ENCODE measurements at regions not wholly inside any gene's neighbourhood (a gene's known extent, or its start where the extent isn't known, plus 50 kb on each side); places are given as distances from the start of the nearest gene placed in this dataset.

DNA sequence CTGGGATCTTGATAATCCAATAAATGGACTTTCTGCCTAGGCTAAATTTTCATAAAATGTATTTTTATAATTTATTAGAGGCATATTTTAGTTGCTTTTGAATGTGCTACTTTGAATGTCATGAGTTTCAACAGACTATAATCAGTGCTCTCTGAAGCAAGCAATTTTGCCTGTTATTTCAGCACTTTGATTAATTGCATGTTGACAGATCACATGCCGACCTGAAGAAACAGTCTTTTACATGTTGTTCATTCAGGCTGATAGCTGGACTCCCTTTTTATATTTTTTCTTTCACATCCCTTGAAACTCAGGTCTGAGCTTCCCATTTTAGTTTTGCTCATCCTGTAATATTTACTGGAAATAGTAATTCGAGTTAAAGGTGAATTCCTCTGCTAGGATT, 341.0 kb downstream of the NAP1L3 start (continued):
- TF ChIP-seq ZNF462 (CRISPR knock-in tag; IDR thresholded peaks at IDR 0.05) (no peak), JUNB (IDR thresholded peaks at IDR 0.05; ENCODE audit: unreplicated experiment) (no peak), REST (IDR thresholded peaks at IDR 0.05; ENCODE audit: unreplicated experiment) (no peak)

- Histone ChIP-seq H3K4me2 (no peak overlapping the region), H2AFZ (no peak overlapping the region), H3K36me3 (ENCODE audit: insufficient read depth) (no peaks in the 10 kb centered on the region), H3K27me3 (ENCODE audit: insufficient read depth) (no peaks in the 10 kb centered on the region), H3K4me1 (ENCODE audit: insufficient read depth) (no peaks in the 10 kb centered on the region), H3K4me3 (no peak overlapping the region), H4K20me1 (replicated peaks; ENCODE audit: insufficient read depth) (no peaks in the 10 kb centered on the region), H3F3A (replicated peaks; ENCODE audit: low read depth) (no peaks in the 10 kb centered on the region), H3K9me2 (ENCODE audit: insufficient read depth) (no peaks in the 10 kb centered on the region), H3K27ac (ENCODE audit: low read depth) (no peak overlapping the region), H3K79me2 (replicated peaks; ENCODE audit: insufficient read depth) (no peaks in the 10 kb centered on the region)
- Mint-ChIP-seq H3K9me3 (no peaks in the 10 kb centered on the region; the same call in 2 of the 3 replicates), H3K4me1 (no peaks in the 10 kb centered on the region), H3K36me3 (ENCODE audit: low read depth) (no peaks in the 10 kb centered on the region), H3K4me3 (no peak overlapping the region), H3K27me3 (ENCODE audit: insufficient read depth, low read depth, poor library complexity) (no peaks in the 10 kb centered on the region), H3K27ac (no peak overlapping the region)
- ATAC-seq: no peak
- no peak for DNase-seq (ENCODE audit: low spot score)
- no peak for TF ChIP-seq STAT1 (IDR thresholded peaks at IDR 0.05; ENCODE audit: unreplicated experiment)
Measured at GRCh38 chrX:93322110-93322509, 351.3 kb downstream of the NAP1L3 start.

Measured in GM23338 (cell line).